GM19463 (cell line): ENCODE measurements at regions not wholly inside any gene's neighbourhood (a gene's known extent, or its start where the extent isn't known, plus 50 kb on each side); places are given as distances from the start of the nearest gene placed in this dataset.

Experiments used
- ATAC-seq: cut with Tn5 transposase; IDR thresholded peaks from one replicate; pipeline ENCODE4 v1.9.1; 2021; ENCODE audit warnings: mild to moderate bottlenecking, moderate library complexity; ENCODE audit not compliant: unreplicated experiment

DNA sequence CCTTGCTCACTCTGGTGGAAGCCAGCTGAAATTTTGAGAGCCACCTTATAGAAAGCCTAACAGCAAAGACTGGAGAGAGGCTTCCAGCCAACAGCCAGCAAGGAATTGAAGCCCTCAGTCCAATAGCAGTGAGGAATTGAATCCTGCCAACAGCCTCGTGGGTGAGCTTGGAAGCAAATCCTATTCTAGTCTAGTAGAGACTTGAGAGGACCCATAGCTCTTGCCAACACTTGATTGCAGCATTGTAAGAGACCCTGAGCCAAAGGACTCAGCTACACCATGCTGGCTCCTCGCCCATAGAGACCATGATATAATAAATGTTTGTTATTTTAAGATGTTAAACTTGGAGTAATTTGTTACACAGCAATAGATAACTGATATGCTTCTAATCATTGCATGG, 403.0 kb upstream of the TNP1 start:
- ATAC-seq: no peak

DNA sequence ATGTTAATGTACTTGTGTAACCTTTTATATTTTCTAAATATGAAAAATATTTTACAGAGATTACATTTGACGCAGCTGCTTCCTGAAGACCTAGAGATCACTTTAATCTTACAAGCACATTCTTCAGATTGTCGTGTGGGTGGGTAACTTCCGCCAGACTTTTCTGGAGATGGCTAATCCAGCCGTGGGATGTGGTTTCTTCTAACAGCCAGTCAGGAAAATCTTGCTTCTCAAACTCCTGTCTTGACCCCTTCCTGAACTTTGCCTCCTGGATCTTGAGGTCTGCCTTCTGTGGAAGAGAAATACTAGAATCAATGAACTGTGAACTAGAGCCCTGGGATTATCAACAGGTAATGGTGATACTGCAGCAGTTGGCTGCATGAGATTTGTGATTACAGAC, 401.6 kb upstream of the TNP1 start:
- ATAC-seq: no peak

GRCh38 chr2:217260441-217261115, 400.7 kb upstream of the TNP1 start:
- ATAC-seq: no peak

GRCh38 chr2:217258170-217258569, 398.3 kb upstream of the TNP1 start:
- no peak for ATAC-seq

- ATAC-seq: no peak
These were observed 396.4 kb upstream of the TNP1 start for GRCh38 chr2:217256251-217256650.

DNA sequence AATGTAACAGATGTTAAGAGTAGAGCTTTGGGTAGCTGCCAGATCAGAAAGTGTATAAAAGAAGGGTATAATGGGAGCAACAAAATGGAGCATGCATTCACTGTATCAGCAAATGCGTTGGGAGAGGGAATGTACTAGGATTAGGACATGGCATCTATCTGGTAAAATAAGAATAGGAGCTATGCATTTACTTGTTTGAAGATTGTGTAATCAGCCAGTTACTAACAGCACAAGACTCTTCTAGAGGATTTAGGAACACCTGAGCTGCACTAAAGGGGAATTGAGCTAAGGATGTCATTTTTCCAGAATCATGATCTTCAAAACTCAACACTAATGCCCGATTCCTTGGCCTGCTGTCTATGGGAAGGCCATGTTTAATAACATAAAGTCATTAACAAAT, 394.2 kb upstream of the TNP1 start:
- no peak for ATAC-seq

DNA sequence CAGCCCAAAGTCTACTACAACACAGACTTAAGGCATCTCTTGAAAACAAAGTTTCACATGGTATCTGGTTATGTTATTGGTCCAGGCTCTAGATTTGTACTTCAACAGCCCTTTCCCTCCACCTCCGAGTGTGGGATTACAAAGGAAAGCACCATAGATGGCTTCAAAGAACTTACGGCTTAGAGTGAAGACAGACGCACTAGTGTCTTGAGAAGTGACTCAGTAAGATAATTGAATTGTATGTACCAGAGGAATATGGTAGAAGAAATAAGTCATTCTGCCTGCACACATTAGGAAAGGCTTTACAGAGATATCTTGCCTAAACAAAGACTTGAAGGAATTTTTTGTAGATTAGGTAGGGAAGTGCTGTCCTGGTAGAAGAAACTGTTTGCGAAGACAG, 392.3 kb upstream of the TNP1 start:
- no peak for ATAC-seq

DNA sequence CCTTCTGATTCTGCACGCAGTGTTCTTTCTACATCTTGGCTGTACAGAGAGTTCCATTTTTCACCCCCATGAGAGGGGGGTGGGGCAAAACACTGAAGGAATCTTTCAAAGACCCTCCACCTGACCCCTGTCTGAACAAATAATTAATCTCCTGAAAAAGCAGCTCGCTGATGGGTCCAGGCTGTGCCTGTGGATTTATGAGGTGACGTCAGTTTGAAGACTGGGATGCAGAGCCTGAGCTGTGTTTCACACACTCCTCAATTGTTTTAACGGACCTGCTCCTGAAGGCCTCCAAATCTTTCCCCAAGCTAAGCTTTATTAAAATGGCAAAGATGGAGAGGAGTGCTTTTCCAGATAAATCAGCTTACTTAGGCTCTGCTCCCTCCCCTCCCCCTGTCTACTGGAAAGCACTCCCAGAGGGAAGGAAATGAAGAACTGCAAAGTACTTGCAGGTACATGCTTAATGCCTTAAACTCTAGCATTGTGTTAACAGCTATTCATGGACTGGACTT, 390.2 kb upstream of the TNP1 start:
- no peak for ATAC-seq

GRCh38 chr2:217249121-217250012, 389.5 kb upstream of the TNP1 start:
- ATAC-seq: no peak

DNA sequence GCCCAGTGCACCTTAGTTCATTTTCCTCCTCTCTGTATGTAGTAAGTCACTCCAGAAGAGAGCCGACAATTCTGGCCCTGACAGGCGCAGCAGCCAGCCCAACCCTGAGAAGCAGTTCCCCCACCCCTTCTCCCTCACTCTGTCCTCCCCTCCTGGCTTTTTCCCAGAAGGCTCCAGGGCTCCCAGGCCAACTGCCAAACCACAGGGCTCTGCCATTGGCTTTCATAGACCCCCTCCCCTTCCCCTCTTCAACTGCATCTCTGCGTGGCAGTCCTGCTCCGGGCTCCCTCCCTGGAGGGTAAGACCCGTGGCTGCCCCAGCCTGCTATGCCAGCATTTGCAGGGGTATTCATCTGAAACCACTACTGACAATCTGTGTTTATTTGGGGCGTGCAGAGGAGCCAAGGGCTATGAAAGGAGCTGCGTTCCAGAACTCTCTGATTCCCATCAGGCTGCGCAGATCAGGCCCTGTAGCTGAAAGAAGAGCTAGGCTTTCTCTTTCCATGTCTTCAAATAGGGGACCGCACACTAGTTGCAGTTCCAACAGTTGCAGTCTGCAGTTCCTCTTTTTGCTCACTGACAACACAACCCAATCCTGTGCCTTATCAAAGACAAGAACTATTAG, 388.6 kb upstream of the TNP1 start:
- peak; percentile 92 for ATAC-seq

- ATAC-seq: no peak
These were observed 387.6 kb upstream of the TNP1 start for GRCh38 chr2:217247476-217247875.

- no peak for ATAC-seq
These were observed 386.2 kb upstream of the TNP1 start for GRCh38 chr2:217246108-217246507.

GRCh38 chr2:217244815-217245214, 385.0 kb upstream of the TNP1 start:
- no peak for ATAC-seq

DNA sequence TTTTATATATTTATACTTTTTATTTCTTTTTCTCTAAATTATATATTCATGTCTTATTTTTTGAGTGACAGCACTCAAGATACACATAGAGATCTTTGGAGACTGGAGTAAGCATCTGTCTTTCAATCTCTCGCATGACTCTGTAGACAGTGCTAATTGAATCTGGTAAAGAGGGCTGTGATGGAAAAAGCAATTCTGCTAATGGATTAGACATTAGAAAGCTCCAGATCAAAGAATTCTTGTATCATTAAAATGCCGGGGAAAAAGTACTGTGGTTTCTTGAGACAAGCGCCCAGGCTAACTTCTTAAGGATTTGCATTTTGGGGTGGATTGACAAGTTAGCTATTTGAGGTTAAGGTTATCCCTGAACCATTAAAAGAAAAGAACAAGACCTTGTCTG, 383.1 kb upstream of the TNP1 start:
- ATAC-seq: no peak

DNA sequence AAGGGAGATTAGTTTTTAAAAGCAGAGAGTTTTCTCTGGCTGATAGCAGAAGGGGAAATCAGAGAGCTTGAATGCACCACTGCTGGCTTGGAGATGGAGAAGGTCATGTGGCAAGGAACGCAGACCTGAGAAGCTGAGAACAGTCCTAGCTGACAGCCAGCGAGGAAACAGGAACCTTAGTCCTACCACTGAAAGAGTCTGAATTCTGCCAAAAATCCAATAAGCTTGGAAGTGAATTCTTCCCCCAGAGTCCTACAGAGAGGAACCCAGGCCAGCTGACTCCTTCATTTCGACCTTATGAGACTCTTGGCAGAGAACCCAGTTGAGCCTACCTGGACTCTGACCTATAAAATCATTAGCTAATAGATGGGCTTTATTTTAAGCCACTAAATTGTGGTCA, 371.9 kb upstream of the TNP1 start:
- ATAC-seq: no peak

DNA sequence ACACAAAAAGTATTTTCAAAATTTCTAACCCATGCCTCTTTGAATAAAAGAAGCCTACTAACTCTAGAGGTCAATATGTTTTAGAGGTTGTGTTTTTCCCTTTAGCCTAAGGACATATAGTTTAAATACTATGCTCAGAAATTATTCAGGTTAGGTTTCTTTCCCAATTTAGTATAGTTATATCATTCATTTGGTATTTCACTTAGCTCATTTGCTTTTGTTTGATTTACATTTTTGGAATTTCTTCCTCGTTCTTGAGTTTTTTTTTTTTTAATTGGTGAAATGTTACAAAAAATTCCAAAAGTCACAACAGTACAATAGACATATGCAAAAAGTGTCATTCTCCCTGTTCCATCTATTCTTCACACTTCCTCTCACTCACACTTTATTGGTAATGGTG, 371.3 kb upstream of the TNP1 start:
- ATAC-seq: no peak

GRCh38 chr2:217228732-217229131, 368.9 kb upstream of the TNP1 start:
- ATAC-seq: no peak

DNA sequence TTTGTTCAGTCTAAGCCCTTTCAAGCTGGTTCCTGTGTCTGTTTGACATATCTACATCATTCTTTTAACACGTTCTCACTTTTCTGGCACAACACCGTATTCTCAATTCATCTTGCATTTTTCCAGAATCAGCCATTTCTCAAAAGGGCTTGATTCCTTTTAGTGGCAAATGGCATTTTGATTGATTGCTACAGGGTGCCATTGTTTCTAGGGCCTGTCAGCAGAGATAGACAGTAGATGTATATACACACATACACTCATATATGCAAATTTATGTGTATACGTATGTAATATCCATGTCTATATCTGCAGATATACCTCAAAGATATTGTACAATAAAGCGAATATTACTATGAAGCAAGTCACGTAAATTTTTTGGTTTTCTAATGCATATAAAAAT, 367.9 kb upstream of the TNP1 start:
- ATAC-seq: no peak

- no peak for ATAC-seq
These were observed 365.7 kb upstream of the TNP1 start for GRCh38 chr2:217225596-217225995.

DNA sequence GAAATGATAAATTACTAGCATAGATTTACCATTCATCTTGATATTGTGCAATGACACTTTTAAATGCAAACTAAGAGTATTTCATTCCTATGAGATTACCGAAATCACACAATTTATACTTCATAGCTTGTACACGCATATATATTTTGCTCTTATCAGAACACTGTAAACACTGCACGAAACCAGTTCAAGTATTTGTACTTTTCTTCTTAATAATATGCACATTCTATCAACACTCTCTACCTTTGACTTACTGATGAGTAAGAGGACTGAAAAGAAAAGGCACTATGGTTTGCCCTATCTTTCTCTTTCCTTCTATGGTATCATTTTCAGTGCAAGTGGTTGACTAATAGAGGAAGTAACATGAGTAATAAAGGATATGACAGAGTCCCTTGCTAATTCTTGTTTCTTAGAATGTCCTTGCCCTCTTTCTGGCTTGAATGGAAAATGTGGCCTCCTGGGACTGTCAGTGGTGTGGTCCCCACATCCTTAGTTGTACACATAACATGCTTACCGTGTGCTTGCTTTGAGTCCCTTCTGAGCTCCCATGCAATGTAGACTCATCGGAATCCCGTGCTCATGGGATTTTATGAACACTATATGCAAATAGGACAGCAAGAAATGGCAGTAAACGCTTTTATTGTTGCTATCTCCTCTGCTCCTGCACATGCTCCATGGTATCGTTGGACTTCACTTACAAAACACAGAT, 363.5 kb upstream of the TNP1 start:
- peak; percentile 75 for ATAC-seq

DNA sequence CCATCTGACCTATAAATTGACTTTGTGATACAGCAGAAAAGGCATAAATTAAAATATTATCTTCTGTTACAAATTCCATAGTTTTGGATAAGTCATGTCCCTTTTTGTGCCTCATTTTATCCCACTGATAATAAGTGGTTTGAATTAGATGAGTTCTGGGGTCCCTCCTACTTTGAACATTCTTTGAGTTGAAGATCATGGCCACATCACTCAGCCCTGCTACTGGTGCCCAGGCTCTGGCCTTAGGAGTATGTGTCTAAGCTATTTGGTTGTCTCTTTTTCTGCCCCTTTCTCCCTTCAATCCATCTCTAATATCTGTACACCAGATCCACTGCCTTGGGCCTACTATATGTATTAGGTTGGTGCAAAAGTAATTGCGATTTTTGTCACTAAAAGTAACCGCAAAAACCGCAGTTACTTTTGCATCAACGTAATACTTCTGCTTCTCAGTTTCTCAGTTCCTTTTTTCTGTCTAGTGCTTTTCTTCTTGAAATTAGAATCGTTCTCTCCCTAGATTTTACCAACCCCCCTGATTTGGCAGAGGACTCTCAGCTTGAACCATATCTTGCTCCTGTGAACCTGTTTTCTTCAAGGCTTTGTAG, 362.5 kb upstream of the TNP1 start:
- peak; percentile 26 for ATAC-seq
